Iris pigment epithelial cell (primary cell): ENCODE measurements at regions not wholly inside any gene's neighbourhood (a gene's known extent, or its start where the extent isn't known, plus 50 kb on each side); places are given as distances from the start of the nearest gene placed in this dataset.
"Not testable (repeated sequence)": the region's sequence is repeated elsewhere in the genome, so short reads cannot be mapped to it uniquely, and the experiment has no call there.

Source experiments
- DNase-seq: peaks from one replicate; pipeline ENCODE4 v3.0.0-alpha.2; 2011; ENCODE audit warnings: low read depth

DNA sequence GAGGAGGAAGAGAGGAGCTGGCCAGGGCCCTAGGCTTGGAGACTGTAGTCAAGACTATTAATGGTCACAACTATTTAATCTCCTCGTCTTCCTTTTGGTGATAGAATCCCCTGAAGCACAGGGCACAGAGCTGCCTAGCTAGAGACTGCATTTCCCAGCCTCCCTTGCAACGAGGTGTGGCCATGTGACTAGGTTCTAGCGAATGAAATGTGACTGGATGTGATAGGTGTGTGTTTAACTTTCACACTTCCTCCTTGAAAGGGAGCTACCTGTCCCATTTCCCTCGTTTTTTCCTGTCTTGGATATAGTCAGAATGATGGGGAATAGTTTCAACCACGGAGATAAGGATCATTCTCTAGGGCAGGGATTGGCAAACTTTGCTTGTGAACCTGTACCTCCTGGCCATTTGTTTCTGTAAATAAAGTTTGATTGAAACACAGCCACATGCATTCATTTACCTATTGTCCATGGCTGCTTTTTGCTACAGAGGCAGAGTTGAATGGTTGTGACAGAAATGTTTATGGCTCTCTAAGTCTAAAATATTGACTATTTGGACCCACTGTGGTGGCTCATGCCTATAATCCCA, 313.5 kb downstream of the MIAT start:
- DNase-seq, result no peak

DNA sequence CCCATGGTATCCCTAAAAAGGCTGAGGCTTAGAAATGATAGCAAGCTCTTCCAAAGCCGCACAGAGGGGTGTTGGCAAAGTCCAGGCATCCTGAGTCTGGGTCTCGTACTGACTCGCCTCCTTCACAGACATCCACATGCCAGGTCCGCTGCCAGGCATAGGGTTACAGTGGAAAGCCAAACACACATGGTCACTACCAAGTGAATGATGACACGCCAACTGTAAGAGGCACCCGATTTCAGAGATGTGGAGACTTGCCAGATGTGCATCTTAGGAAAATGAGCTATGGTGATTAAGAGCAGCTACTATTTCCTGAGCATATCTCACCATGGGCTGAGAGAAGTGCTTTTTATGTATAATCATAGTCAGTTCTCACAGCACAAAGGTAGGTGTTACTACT, 314.9 kb downstream of the MIAT start:
- no peak for DNase-seq

DNA sequence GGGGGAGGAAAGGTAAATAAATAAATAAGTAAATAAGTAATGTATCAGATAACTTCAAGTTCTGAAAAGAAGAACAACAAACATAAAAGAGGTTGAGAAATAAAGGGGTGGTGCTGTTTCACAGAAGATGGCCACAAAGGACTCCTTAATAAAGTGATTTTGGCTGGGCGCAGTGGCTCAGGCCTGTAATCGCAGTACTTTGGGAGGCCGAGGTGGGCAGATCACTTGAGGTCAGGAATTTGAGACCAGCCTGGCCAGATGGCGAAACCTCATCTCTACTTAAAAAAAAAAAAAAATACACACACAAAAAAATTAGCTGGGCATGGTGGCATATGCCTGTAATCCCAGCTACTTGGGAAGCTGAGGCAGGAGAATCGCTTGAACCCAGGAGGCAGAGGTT, 315.5 kb downstream of the MIAT start:
- not testable (repeated sequence) for DNase-seq

DNA sequence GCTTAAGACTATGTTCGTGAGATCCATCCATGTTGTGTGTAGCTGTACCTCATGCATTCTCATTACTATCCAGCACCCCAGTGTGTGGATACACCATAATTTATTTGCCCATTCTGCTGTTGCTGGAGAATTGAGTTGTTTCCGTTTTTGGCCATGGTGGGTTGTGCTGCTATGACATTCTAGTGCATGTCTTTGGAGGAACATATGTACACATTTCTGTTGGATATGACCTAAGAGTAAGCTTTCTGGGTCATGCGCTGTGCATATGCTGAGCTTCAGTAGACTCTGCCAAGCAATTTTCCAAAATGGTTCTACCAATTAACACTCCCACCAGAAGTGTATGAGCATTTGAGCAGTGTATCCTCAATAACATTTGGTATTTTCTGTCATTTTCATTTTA, 316.6 kb downstream of the MIAT start:
- DNase-seq, result no peak

DNA sequence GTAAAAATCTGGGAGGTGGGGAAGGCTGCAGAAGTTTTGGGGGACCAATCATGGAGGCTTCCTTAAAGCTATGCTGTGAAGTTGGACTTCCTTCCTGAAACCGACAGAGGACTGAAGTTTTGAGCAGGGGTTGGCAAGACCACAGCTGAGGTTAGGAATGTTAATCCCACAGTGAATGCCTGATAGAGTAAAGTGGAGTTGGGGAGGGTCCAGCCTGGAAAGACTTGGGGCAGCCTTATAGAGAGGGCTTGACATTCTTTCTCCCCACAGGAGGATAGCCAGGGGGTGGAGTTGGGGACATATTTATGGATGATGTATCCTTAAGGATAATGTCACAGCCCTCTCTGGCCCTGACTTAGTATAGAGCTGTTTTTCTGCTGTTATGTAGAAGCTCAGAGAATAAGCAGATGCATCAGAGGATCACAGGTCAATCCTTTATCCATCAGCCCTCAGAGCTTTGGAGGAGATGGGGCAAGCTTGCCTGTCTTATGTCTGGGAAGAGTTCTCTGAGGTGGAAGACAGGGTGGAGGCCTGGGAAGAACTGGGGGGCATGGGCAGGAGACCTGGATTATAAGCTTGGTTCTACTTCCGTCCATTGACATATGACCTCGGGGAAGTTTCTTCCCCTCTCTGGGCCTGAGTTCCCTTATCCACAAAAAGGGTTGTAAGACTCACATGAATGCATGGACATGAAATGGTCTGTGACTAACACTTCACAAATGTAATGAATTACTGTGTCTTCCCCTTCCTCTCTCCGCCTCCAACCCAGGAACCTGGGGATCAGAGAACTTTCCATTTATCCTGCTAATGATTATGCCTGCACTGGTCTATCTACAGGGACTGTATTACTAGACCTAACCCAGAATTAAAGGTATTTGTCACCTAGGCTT, 317.8 kb downstream of the MIAT start:
- DNase-seq, result peak; percentile 7

DNA sequence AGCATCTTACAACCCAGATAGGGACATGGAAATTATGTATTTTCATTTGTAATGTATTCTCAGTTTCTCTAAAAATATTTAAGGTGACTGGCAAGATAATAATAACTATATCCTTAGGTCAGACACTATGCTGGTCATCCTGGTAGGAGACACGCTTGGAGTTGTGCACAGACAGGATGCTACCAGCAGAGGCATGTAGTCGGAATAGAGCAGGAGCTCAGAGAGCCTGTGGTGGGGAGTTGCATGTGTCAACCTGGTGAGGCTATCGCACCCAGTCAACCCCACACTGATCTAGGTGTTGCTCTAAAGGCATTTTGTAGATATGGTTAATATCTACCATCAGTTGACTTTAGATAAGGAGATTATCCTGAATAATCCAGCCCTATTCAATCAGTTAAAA, 318.5 kb downstream of the MIAT start:
- DNase-seq, result no peak

DNA sequence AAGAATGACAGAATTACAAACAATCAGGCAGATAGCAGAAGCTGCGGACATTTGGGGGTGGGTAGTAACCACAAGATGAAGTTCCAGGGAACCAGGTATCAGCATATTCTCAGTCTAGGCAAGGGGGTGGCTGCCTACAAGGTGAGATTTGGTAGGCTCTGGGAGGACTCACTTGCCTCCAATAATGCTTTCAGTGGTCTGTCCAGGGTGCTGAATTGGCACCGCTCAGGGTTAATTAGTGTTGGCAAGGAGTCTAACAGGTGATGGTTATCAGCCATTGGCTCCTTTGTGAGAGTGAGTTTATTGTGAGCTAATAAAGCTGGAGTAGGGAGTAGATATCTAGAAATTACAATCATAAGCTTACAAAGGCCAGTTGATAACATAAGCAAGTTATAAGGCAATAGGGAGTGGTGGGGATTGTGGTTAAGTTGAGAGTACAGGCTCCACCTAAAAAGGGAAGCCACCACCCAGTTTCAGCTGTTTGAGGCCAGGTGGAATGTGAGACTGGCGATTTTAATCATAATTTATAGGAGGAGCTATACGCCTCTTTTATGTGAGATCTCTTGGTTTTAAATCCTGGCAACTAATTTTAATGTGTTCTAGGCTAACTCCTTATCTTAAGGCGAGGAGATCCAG, 320.5 kb downstream of the MIAT start:
- DNase-seq, result no peak

DNA sequence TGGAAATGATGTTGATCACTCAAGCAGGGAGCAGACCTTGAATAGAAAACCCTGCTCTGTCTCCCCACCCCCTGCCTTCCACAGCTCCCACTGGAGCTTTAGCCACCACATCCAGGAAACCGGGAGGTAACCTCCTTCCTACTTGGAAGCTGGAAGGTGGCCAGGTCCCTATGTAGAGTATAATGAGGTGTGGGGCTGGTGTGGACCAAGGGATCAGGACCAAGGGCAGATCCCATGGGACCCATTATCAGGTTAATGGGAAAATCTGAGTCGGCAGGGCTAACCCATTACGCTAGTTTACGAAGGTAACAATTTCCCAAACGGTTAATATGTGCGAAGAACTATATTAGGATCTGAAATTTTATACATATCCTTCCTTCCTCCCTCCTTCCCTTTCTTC, 321.9 kb downstream of the MIAT start:
- no peak for DNase-seq

DNA sequence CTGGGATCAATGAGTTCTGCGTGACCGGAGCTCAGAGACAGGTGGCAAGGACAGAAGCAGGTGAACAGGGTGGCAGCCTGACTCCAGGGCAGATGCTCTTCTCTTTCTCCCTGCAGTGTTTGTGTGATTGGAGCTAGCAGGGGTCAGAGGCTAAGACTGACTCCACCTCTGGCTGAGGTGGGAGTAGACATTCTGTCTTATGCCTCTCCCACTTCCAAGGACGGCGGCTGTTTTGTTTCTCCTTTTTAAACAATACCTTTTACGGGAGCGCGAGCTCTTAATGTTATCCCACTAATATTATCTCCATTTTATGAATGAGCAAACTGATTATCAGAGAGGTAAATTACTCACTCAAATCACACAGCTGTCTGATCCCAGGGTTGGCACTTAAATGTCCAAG, 323.7 kb downstream of the MIAT start:
- no peak for DNase-seq

DNA sequence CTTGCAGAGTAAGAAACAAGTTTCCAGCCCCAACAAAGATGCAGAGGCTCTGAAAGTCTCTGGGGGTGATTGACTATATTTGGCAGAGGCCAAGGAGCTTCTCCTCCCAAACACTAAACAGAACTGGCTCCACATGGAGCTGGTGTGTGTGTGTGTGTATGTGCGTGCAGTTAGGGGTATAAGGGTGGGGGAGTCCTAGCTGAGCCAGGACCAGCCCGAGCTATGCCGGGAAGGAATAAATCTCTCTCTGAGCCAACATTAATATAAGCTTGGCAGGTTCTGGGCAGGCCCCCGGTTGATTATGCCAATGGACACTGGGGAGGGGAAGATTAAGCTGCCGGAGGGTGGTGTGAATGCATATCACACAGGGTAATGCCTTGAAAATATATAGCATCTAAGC, 324.2 kb downstream of the MIAT start:
- no peak for DNase-seq

DNA sequence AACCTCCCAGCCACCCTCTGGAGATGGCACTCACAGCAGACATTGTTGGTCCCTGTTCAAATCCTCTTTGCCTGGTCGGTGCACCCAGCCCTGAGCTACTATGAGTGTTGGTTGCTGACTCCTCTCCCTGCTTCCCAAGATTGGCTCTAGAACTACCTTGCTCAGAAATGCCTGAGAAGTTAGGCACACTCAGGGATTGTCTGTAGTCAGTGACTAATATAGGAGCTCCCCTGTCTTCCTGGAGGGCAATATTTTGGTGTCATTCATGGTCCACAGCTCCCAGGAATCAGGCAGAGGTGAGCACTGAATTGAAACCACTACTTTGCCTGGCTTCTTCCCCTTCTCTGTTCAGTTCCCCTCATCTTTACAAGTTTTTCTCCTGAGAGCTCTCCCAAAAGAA, 325.9 kb downstream of the MIAT start:
- DNase-seq, result no peak

DNA sequence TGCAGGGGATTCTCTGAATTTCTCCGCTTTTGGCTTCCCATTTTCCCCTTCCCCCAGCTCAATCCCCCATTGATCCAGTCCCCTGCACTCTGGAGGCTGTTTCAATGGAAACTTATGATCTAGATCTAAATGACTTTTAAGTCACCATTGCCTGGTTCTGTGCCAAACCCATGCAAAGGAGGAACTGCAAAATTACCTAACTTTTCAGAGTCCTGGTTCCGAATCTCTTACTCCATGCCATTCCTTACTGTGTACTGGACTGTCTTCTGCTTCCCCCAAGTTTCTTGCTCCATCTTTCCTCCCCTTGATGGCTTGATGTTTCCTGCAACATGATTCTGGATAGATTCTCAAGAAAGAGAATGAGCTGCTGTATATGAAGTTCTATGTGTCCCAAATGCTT, 327.8 kb downstream of the MIAT start:
- DNase-seq, result no peak

DNA sequence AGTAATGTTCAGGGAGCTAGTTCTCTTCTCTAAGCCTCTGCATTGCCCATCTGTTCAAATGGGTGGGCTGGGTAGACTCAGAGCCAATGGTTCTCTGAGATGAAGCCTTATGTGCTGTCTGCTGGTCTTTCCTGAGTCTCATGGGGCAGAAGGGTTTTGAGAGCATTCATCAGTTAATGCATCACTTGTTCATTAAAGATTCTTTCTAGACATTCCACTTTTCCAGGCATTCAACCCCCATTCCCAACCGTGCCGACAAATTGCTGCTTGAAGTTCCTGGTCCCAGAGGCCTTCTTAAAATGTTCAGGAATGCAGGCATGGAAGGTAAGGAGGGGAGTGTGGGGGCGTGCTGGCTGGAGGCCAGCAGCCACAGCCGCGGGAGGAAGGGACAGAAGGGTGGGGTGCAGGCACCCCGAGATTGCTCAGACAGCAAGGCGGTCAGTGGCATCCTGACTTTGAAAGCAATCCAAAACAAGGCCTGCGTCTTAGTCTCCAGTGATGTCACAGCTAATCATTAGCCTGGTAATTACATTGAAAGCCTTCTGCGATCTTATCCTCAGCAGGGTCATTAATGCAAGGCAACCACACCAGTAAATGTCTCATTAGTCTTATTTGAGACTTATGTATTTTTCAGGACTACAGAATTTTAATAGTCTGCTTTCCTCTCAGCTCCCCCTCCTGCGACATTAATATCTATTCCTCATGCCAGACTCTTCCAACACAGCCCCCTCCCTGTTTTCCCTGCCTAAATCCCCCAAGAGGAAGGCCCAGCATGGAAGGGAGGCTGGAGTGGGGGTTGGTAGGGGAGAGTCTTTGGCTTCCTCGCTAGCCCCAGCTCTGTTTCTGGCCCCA, 328.8 kb downstream of the MIAT start:
- no peak for DNase-seq

DNA sequence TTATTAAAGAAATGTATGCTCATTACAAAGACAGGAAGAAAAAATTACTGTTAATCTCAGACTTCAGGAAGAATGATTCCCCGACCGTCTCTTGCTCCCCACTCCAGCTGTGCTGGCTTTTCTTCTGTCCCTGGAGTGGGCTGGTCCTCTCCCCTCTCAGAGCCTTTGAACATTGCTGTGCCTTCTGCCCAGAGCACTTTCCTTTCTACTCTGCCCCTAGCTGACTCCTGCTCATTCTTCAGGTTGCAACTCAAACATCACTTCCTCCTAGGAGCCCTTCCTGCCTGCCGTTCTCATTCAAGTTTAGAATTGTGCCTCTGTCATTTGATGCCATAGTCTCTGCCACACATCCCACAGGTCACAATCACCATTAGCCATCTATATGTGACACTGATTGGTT, 329.5 kb downstream of the MIAT start:
- no peak for DNase-seq

DNA sequence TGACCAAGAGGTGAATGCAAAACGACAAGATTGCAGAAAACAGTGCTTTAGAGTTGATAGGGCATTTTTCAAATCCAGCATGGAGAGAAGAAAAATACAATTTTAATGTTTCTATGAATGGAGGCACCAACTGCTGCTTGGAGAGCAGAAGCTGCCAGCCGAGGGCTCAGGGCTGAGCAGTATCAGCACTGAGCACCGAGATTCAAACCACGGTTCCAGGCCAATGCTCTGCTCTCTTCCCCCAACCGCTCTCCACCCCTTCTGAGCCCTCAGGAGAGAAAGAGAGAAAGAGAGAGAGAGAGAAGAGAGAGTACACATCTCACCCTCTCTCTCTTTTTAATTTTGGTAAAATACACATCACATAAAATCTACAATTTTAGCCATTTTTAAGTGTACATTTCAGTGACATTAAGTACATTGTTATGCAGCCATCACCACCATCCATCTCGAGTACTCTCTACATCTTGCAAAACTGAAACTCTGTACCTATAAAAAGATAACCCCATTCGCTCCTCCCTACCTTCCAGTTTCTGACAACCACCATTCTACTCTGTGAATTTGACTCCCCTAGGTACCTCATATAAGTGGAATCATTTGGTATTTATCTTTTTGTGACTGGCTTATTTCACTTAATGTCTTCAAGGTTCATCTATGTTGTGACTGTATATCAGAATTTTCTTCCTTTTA, 333.3 kb downstream of the MIAT start:
- no peak for DNase-seq

DNA sequence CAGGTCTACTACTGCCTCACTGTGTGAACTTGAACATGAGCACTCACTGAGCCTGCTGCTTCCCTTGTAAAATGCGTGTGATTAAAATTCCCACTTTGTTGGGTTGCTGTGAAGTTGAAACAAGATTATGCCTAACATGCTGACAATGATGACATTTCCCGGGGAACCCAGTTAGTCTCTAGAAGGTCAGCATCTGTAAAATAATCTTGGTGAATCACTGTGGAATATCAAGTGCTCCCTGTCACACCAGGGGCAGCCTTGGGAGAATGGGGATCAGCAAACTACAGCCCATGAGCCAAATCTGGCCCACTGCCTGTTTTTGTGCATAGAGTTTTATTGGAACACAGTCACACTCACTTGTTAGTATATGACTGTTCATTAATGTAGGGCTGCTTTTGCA, 335.2 kb downstream of the MIAT start:
- no peak for DNase-seq

DNA sequence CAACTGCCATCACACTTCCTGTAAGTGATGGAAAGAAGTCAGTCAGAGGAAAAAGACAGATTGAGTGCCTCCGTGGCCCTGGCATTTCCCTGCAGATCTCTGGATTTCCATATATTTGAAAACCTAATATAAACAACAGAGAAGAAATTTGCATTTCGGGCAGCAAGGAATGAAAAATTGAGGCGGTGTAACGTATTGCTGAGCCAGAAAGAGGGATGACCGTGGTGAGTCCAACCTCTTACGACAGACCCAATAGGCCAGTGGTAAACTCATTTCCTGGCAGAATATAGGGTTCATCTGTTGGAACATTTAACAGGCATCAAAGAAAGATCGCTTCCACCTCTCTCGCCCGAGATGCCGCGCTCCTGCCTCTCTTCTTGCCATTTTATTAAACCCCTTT, 336.5 kb downstream of the MIAT start:
- DNase-seq, result no peak

DNA sequence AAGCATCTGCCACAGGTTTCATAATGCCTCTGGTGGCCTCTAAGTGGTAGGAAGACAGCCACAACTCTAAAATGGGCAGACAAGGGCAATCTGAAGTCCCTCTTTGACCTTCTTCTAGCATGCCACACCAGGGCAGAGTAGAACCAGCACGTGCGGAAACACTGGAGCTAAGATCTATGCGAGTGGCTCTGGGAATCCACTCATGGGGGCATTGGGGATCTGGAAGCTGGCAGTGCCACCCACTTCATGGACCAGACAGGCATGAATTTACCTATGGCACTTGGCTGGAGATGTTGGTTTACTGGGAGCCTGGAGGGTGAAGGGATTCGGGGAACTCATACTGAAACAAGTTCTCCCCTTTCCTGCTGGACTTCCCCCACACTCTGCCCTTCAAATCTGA, 337.4 kb downstream of the MIAT start:
- no peak for DNase-seq

DNA sequence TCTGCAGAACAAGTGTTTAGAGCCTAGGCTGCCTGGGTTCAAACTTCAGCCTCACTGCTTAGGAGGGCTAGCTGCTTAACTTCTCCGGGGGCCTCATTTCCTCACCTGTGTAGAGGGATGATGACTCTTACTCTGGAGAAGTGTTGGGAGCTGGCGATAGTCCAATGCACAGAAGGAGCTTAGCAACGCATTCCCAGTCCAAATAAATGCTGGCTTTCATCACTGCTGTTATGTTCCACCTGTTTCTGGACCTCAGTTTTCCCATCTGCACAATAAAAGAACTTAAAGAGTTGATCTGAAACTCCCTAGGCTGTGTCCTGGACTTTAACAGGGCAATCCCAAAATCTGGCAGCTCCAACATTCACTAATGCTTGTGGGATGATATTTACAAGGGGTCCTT, 337.8 kb downstream of the MIAT start:
- no peak for DNase-seq

DNA sequence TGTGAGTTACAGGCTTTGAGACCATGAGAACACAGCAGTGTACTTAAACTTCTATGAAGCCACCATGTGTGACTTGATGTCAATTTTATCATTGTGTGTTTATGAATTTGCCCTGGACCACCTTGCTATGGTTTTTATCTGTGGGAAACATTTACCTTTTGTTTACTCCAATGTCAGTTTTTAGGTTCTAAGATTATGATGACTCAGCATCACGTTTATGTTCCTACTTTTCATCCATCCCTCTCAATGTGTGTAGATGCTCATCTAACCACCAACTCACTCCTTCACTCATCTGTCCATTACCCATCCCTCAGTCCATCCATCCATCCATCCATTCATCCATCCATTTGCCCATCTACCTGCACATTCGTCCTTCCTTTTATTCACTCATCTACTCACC, 338.8 kb downstream of the MIAT start:
- no peak for DNase-seq

DNA sequence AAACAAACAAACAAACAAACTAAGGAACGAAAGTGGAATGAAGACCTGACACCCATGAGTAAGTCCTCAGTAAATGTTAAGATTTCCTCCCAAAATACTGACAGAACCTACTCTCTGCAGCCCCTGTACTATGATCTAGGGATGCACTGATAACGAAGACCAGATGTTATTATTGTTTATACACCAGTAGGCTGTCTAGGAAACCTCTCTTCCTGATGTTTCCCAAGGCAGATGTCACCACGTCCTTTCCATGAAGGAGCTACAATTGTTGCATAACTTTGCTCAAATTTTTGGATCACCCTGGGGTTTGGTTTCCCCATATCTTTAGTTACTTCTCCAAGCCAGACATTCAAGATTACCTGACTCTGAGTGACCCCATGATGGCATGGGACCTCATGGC, 340.7 kb downstream of the MIAT start:
- no peak for DNase-seq

DNA sequence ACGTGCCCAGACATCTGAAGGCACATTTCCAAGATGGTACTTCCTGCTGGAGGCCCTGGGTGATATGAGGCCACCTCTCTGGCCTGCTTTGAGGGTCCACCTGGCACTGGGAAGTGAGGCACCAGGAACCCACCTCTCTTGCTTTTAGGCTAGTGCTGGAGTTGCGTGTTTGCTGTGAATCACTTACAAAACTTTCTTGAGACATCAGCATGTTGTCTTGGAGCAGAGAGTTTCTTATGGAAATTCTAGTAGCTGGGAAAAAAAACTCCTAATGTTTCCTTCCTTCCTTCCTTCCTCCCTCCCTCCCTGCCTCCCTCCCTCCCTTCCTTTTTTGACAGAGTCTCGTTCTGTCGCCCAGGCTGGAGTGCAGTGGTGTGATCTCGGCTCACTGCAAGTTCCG, 341.3 kb downstream of the MIAT start:
- no peak for DNase-seq
